Activated CD4-positive, alpha-beta T cell treated with anti-CD3 and anti-CD28 coated beads for 1 hour (primary cell): ENCODE measurements at regions not wholly inside any gene's neighbourhood (a gene's known extent, or its start where the extent isn't known, plus 50 kb on each side); places are given as distances from the start of the nearest gene placed in this dataset.

Source experiments
- DNase-seq: peaks from one replicate; pipeline ENCODE4 v3.0.0-alpha.2; 2020

GRCh38 chr14:86020841-86021240, 490.9 kb downstream of the FLRT2 start:
- no peak for DNase-seq

- no peak for DNase-seq
These were observed 486.0 kb downstream of the FLRT2 start for GRCh38 chr14:86015941-86016340.

GRCh38 chr14:86015511-86015910, 485.6 kb downstream of the FLRT2 start:
- no peak for DNase-seq

- no peak for DNase-seq
These were observed 483.7 kb downstream of the FLRT2 start for GRCh38 chr14:86013641-86014040.

GRCh38 chr14:86012461-86012860, 482.5 kb downstream of the FLRT2 start:
- no peak for DNase-seq

GRCh38 chr14:86003998-86004397, 474.1 kb downstream of the FLRT2 start:
- DNase-seq = no peak

GRCh38 chr14:85996551-85996950, 466.6 kb downstream of the FLRT2 start:
- no peak for DNase-seq

GRCh38 chr14:85991156-85991555, 461.2 kb downstream of the FLRT2 start:
- no peak for DNase-seq

- no peak for DNase-seq
These were observed 458.0 kb downstream of the FLRT2 start for GRCh38 chr14:85987907-85988306.

- DNase-seq = no peak
These were observed 457.3 kb downstream of the FLRT2 start for GRCh38 chr14:85987292-85987691.

- no peak for DNase-seq
These were observed 448.8 kb downstream of the FLRT2 start for GRCh38 chr14:85978582-85979250.

- no peak for DNase-seq
These were observed 444.7 kb downstream of the FLRT2 start for GRCh38 chr14:85974602-85975001.

- DNase-seq = no peak
These were observed 433.5 kb downstream of the FLRT2 start for GRCh38 chr14:85963486-85963885.

GRCh38 chr14:85960756-85961155, 430.8 kb downstream of the FLRT2 start:
- no peak for DNase-seq

GRCh38 chr14:85959063-85959462, 429.1 kb downstream of the FLRT2 start:
- no peak for DNase-seq

- no peak for DNase-seq
These were observed 428.1 kb downstream of the FLRT2 start for GRCh38 chr14:85958069-85958468.

GRCh38 chr14:85953265-85953664, 423.3 kb downstream of the FLRT2 start:
- no peak for DNase-seq

GRCh38 chr14:85948153-85948552, 418.2 kb downstream of the FLRT2 start:
- DNase-seq = no peak

GRCh38 chr14:85947461-85948139, 417.7 kb downstream of the FLRT2 start:
- DNase-seq = no peak

- DNase-seq = no peak
These were observed 413.2 kb downstream of the FLRT2 start for GRCh38 chr14:85943192-85943591.

GRCh38 chr14:85934886-85935254, 404.9 kb downstream of the FLRT2 start:
- no peak for DNase-seq

GRCh38 chr14:85934123-85934885, 404.4 kb downstream of the FLRT2 start:
- peak; percentile 40 for DNase-seq

- no peak for DNase-seq
These were observed 391.3 kb downstream of the FLRT2 start for GRCh38 chr14:85921241-85921640.

GRCh38 chr14:85917716-85918115, 387.8 kb downstream of the FLRT2 start:
- no peak for DNase-seq
